Hepatocyte (in vitro differentiated cells): ENCODE measurements at regions not wholly inside any gene's neighbourhood (a gene's known extent, or its start where the extent isn't known, plus 50 kb on each side); places are given as distances from the start of the nearest gene placed in this dataset.

Experiments used
- DNase-seq: peaks from one replicate; pipeline ENCODE4 v3.0.0-alpha.2; 2016; ENCODE audit warnings: low spot score
- H2AFZ ChIP-seq: fragments of 200-600 bp; sonication (generic); 2 replicates; pipeline ENCODE4 v1.6.0; 2016; ENCODE audit warnings: antibody characterized with exemption, mild to moderate bottlenecking
- H3K27ac ChIP-seq: fragments of 200-600 bp; sonication (generic); 2 replicates; pipeline ENCODE4 v1.5.1; 2016; ENCODE audit warnings: mild to moderate bottlenecking
- H3K27me3 ChIP-seq: fragments of 200-600 bp; sonication (generic); 2 replicates; pipeline ENCODE4 v1.6.1; 2016
- H3K36me3 ChIP-seq: fragments of 200-600 bp; sonication (generic); replicated peaks from 2 replicates; pipeline ENCODE4 v1.5.1; 2016; ENCODE audit warnings: low read depth; ENCODE audit not compliant: insufficient read depth
- H3K4me1 ChIP-seq: fragments of 200-600 bp; sonication (generic); 2 replicates; pipeline ENCODE4 v1.5.1; 2016; ENCODE audit warnings: mild to moderate bottlenecking, moderate library complexity; ENCODE audit not compliant: insufficient read depth
- H3K4me2 ChIP-seq: fragments of 200-600 bp; sonication (generic); 2 replicates; pipeline ENCODE4 v1.6.0; 2016
- H3K4me3 ChIP-seq: fragments of 200-600 bp; sonication (generic); 2 replicates; pipeline ENCODE4 v1.5.1; 2016; ENCODE audit warnings: mild to moderate bottlenecking
- H3K79me2 ChIP-seq: fragments of 200-600 bp; sonication (generic); 2 replicates; pipeline ENCODE4 v1.6.0; 2017; ENCODE audit warnings: mild to moderate bottlenecking
- H3K9me2 ChIP-seq: fragments of 200-600 bp; sonication (generic); replicated peaks from 2 replicates; pipeline ENCODE4 v1.6.0; 2017; ENCODE audit warnings: mild to moderate bottlenecking; ENCODE audit not compliant: insufficient read depth
- H3K9me3 ChIP-seq: fragments of 200-600 bp; sonication (generic); 2 replicates; pipeline ENCODE4 v1.5.1; 2016; ENCODE audit warnings: low read depth, mild to moderate bottlenecking
- H4K20me1 ChIP-seq: fragments of 200-600 bp; sonication (generic); 2 replicates; pipeline ENCODE4 v1.6.0; 2016; ENCODE audit warnings: mild to moderate bottlenecking; ENCODE audit not compliant: insufficient read depth, poor library complexity, severe bottlenecking
- EZH2 ChIP-seq: fragments of 200-600 bp; sonication (generic); IDR thresholded peaks from 2 replicates; pipeline ENCODE4 v1.6.1; 2016; ENCODE audit warnings: antibody characterized with exemption, mild to moderate bottlenecking, borderline replicate concordance
- EZH2phosphoT487 ChIP-seq: fragments of 200-600 bp; sonication (generic); IDR thresholded peaks from one replicate; pipeline ENCODE4 v1.6.1; 2018; ENCODE audit warnings: antibody characterized with exemption, mild to moderate bottlenecking, low read depth, moderate library complexity; ENCODE audit not compliant: unreplicated experiment, severe bottlenecking
- WGBS: methylation state at CpG from one replicate; pipeline ENCODE4 v1.1.6; 2016; ENCODE audit warnings: low lambda C conversion rate; ENCODE audit errors: missing lambda C conversion rate; 5-methylcytosine and 5-hydroxymethylcytosine counted together
- TF ChIP-seq, protein P1 (sequence below): fragments of 200-600 bp; sonication (generic); IDR thresholded peaks from 2 replicates; pipeline ENCODE4 v1.5.1; 2016; ENCODE audit warnings: antibody characterized with exemption, mild to moderate bottlenecking; ENCODE audit not compliant: poor library complexity

GRCh38 chr22:48464246-48464645 is 1363.4 kb downstream of the BRD1 start:
- no peaks in the 10 kb centered on the region for H3K4me1 ChIP-seq
- H3K9me2 ChIP-seq, result no peaks in the 10 kb centered on the region
- no peaks in the 10 kb centered on the region for H3K36me3 ChIP-seq
- DNase-seq, result no peak
- no peak overlapping the region for H3K4me2 ChIP-seq
- no peaks in the 10 kb centered on the region for H4K20me1 ChIP-seq
- no peaks in the 10 kb centered on the region for H3K27me3 ChIP-seq
- 68% methylated on average over 9 of the region's 9 CpGs for WGBS
- no peak for TF ChIP-seq EZH2
- no peak for TF ChIP-seq EZH2phosphoT487
- TF ChIP-seq, protein P1, sequence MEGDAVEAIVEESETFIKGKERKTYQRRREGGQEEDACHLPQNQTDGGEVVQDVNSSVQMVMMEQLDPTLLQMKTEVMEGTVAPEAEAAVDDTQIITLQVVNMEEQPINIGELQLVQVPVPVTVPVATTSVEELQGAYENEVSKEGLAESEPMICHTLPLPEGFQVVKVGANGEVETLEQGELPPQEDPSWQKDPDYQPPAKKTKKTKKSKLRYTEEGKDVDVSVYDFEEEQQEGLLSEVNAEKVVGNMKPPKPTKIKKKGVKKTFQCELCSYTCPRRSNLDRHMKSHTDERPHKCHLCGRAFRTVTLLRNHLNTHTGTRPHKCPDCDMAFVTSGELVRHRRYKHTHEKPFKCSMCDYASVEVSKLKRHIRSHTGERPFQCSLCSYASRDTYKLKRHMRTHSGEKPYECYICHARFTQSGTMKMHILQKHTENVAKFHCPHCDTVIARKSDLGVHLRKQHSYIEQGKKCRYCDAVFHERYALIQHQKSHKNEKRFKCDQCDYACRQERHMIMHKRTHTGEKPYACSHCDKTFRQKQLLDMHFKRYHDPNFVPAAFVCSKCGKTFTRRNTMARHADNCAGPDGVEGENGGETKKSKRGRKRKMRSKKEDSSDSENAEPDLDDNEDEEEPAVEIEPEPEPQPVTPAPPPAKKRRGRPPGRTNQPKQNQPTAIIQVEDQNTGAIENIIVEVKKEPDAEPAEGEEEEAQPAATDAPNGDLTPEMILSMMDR, result no peak
- no peak overlapping the region for H3K27ac ChIP-seq
- H3K4me3 ChIP-seq, result no peak overlapping the region
- no peaks in the 10 kb centered on the region for H3K79me2 ChIP-seq
- no peaks in the 10 kb centered on the region for H3K9me3 ChIP-seq
- no peak overlapping the region for H2AFZ ChIP-seq

DNA sequence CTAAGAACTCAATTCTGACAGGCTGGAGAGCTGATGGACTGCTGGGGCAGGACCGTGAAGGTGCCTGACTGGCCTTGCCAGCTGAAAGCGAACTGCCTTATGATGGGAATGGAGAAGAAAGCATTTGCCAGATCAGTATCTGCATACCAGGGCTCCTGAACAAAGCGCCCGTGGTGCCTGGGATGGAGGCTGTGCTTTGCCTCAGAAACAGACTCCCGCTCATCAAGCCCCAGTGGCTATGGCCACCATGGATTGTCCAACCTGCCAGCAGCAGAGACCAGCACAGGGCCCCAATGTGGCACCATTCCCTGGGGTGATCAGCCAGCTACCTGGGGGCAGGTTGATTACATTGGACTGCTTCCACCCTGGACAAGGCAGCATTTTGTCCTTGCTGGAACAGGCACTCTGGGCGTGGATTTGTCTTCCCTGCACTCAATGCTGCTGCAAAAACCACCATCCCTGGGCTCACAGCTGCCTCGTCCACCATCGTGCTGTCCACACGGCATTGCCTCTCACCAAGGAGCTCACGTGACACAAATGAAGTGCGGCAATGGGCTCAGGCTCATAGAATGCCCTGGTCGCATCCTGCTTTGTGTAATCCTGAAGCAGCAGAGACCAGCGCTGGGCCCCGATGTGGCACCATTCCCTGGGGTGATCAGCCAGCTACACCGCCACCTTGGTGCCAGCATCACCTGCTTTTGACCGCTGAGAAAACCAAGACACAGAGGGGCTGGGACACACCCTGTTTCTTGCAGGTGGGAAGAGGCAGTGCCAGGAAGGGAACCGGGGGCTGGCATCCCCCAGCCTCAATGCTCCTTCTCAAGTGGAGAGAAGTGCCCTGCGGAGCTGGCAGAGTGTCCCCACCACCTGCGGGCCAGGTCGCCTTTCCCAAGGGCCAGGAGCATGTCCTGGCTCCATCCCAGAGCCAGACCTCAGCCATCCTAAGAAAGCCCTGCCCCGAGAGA is 1367.5 kb downstream of the BRD1 start:
- no peaks in the 10 kb centered on the region for H4K20me1 ChIP-seq
- H3K27ac ChIP-seq, result no peak overlapping the region
- no peak for DNase-seq
- H3K27me3 ChIP-seq, result no peaks in the 10 kb centered on the region
- no peak overlapping the region for H2AFZ ChIP-seq
- no peak overlapping the region for H3K4me3 ChIP-seq
- H3K4me1 ChIP-seq, result no peaks in the 10 kb centered on the region
- H3K9me3 ChIP-seq, result no peaks in the 10 kb centered on the region
- H3K36me3 ChIP-seq, result no peaks in the 10 kb centered on the region
- WGBS, result 88% methylated on average over 21 of the region's 21 CpGs
- H3K79me2 ChIP-seq, result no peaks in the 10 kb centered on the region
- TF ChIP-seq EZH2 (no peak), EZH2phosphoT487 (no peak)
- TF ChIP-seq, protein P1, result no peak
- no peak overlapping the region for H3K4me2 ChIP-seq
- no peaks in the 10 kb centered on the region for H3K9me2 ChIP-seq

- H3K27ac ChIP-seq, result no peak overlapping the region
- H3K4me1 ChIP-seq, result no peaks in the 10 kb centered on the region
- H2AFZ ChIP-seq, result no peak overlapping the region
- H3K4me2 ChIP-seq, result no peak overlapping the region
- WGBS, result 92% methylated on average over 6 of the region's 6 CpGs
- no peaks in the 10 kb centered on the region for H3K36me3 ChIP-seq
- no peaks in the 10 kb centered on the region for H3K9me2 ChIP-seq
- H3K27me3 ChIP-seq, result no peaks in the 10 kb centered on the region
- no peak for DNase-seq
- H3K9me3 ChIP-seq, result no peaks in the 10 kb centered on the region
- no peaks in the 10 kb centered on the region for H3K79me2 ChIP-seq
- no peaks in the 10 kb centered on the region for H4K20me1 ChIP-seq
- H3K4me3 ChIP-seq, result no peak overlapping the region
- TF ChIP-seq EZH2 (no peak), EZH2phosphoT487 (no peak)
- TF ChIP-seq, protein P1, result no peak
Observed at GRCh38 chr22:48459259-48459658, 1368.4 kb downstream of the BRD1 start.
